Mucosa of descending colon (tissue), 3 donors: ENCODE measurements at regions not wholly inside any gene's neighbourhood (a gene's known extent, or its start where the extent isn't known, plus 50 kb on each side); places are given as distances from the start of the nearest gene placed in this dataset.

Source experiments
- ATAC-seq: fragments of 200-7000 bp; cut with Tn5 transposase; one replicate; pipeline ENCODE4 v1.9.1; 2020; ENCODE audit warnings: mild to moderate bottlenecking, moderate library complexity
- DNase-seq, 3 donors: peaks; one replicate each; pipeline ENCODE4 v3.0.0-alpha.2; 2020
- H3K36me3 ChIP-seq: fragments of 200-600 bp; one replicate; pipeline ENCODE4 v1.8.0; 2021; ENCODE audit warnings: low read depth, mild to moderate bottlenecking
- H3K4me1 ChIP-seq: fragments of 200-600 bp; one replicate; pipeline ENCODE4 v1.8.0; 2021; ENCODE audit warnings: low read depth, mild to moderate bottlenecking
- H3K4me3 ChIP-seq: fragments of 200-600 bp; one replicate; pipeline ENCODE4 v1.8.0; 2021; ENCODE audit warnings: mild to moderate bottlenecking
- H3K9me3 ChIP-seq: fragments of 200-600 bp; one replicate; pipeline ENCODE4 v1.8.0; 2021; ENCODE audit warnings: mild to moderate bottlenecking
- CTCF ChIP-seq: fragments of 200-600 bp; IDR thresholded peaks from one replicate; pipeline ENCODE4 v1.8.0; 2022; ENCODE audit warnings: antibody characterized with exemption, mild to moderate bottlenecking
- intact Hi-C, 2 donors: fragments of 100-400 bp; cut with DNase I in 1 of 2; cut with micrococcal nuclease in 1 of 2; formaldehyde crosslinking; loops; one replicate each; pipeline versions ENCODE4 v1.11.0 to v1.11.1; 2022; cut with DNase I, micrococcal nuclease
- donor health status: DM: no; HTN: no; CAD: no; lungs with moderate emphysema.
- donor health status: DM: no; HTN: no; CAD: no.
- donor health status: DM: no; HTN: yes; CAD: no.

DNA sequence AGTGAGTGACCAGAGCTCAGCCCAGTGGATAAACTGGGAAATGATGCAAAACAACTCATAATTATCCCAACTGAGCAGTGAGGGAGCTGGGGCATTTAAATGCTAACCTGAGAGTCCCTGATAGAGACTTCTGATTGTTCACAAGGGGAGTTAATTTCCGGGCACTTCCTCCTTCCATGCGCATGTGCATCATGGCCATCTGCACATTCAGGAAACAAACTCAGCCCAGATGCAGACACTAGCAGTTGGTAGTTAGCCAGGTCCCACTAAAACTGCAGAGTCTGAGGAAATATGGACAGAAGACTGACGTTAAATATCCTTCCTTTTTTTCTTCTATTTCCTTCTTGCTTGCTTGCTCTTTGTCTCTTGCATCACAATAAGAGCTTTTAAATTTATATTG, 852.1 kb upstream of the LRRC4C start:
- Histone ChIP-seq H3K4me1 (no peaks in the 10 kb centered on the region), H3K36me3 (no peaks in the 10 kb centered on the region), H3K4me3 (no peak overlapping the region), H3K9me3 (peaks cover 5% of the 10 kb centered on the region)
- TF ChIP-seq CTCF, result no peak
- no peak for DNase-seq
- ATAC-seq, result no peak
- intact Hi-C loops, result no loop called here

GRCh38 chr11:42311944-42312343, 852.5 kb upstream of the LRRC4C start:
- no peak for TF ChIP-seq CTCF
- no peaks in the 10 kb centered on the region for H3K4me1 ChIP-seq
- no peak for DNase-seq
- peaks cover 5% of the 10 kb centered on the region for H3K9me3 ChIP-seq
- H3K36me3 ChIP-seq, result no peaks in the 10 kb centered on the region
- ATAC-seq, result no peak
- no peak overlapping the region for H3K4me3 ChIP-seq
- intact Hi-C loops, result no loop called here

GRCh38 chr11:42315267-42315666, 855.8 kb upstream of the LRRC4C start:
- H3K4me3 ChIP-seq, result no peak overlapping the region
- H3K9me3 ChIP-seq, result peaks cover 5% of the 10 kb centered on the region
- intact Hi-C loops, result no loop called here
- no peaks in the 10 kb centered on the region for H3K36me3 ChIP-seq
- no peak for ATAC-seq
- DNase-seq, result no peak
- H3K4me1 ChIP-seq, result no peaks in the 10 kb centered on the region
- TF ChIP-seq CTCF, result no peak

- Histone ChIP-seq H3K36me3 (no peaks in the 10 kb centered on the region), H3K4me1 (no peaks in the 10 kb centered on the region), H3K4me3 (no peak overlapping the region), H3K9me3 (peaks cover 8% of the 10 kb centered on the region)
- DNase-seq, result no peak
- intact Hi-C loops, result no loop called here
- no peak for ATAC-seq
- TF ChIP-seq CTCF, result no peak
These were observed 856.4 kb upstream of the LRRC4C start for GRCh38 chr11:42315846-42316245.

DNA sequence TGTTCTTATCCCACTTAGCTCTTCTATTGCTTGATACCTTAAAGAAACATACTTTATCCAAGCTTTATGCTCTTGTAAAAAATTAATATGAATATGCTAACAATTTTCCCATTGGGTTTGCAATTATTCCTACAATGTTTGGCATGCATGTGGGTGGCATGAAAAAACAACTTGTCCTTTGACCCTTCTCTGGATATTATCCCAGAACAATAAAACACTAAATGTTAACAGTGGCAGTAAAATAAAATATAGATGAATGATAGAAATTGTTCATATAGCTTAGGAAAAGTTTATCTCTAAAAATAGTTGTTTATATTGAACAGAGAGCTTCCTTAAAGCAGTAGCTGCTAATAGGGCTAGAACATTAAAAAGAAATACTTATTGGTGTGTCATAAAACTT, 860.5 kb upstream of the LRRC4C start:
- Histone ChIP-seq H3K9me3 (peaks cover 12% of the 10 kb centered on the region), H3K4me3 (no peak overlapping the region), H3K4me1 (no peaks in the 10 kb centered on the region), H3K36me3 (no peaks in the 10 kb centered on the region)
- ATAC-seq (no peak), DNase-seq (no peak)
- intact Hi-C loops, result no loop called here
- TF ChIP-seq CTCF, result no peak

GRCh38 chr11:42329929-42330565, 870.6 kb upstream of the LRRC4C start:
- H3K36me3 ChIP-seq, result no peaks in the 10 kb centered on the region
- TF ChIP-seq CTCF, result no peak
- no peak overlapping the region for H3K4me3 ChIP-seq
- peaks cover 15% of the 10 kb centered on the region for H3K9me3 ChIP-seq
- DNase-seq (no peak), ATAC-seq (no peak)
- H3K4me1 ChIP-seq, result no peaks in the 10 kb centered on the region
- intact Hi-C loops, result no loop called here
